ENCODE measurements at regions not wholly inside any gene's neighbourhood (a gene's known extent, or its start where the extent isn't known, plus 50 kb on each side); places are given as distances from the start of the nearest gene placed in this dataset.

GRCh38 chr11:127616158-127616557, 615.6 kb upstream of the KIRREL3 start:
- 89 to 90% methylated on average over 7 to 8 of the region's 8 CpGs for WGBS, 2 experiments (ENCODE audit: insufficient coverage in 1 of 2, insufficient read length in 1 of 2)
- DNase-seq, result no peak
- no peak overlapping the region for H3K27ac Mint-ChIP-seq
- H3K4me1 Mint-ChIP-seq, result peaks cover 25% of the 10 kb centered on the region
- H3K9me3 Mint-ChIP-seq, result no peaks in the 10 kb centered on the region
- no peaks in the 10 kb centered on the region for H3K36me3 ChIP-seq (ENCODE audit: control insufficient read depth, insufficient read depth, low read length)
- H3K9me3 ChIP-seq (ENCODE audit: control insufficient read depth, low read length), result no peaks in the 10 kb centered on the region
- H3K27ac ChIP-seq (ENCODE audit: low read depth, low read length), result no peak overlapping the region
- no peaks in the 10 kb centered on the region for H3K27me3 Mint-ChIP-seq (ENCODE audit: insufficient read depth)
- no peaks in the 10 kb centered on the region for H3K27me3 ChIP-seq (ENCODE audit: control insufficient read depth, insufficient read depth, low read length, poor library complexity, severe bottlenecking)
- H3K4me1 ChIP-seq (ENCODE audit: control insufficient read depth, insufficient read depth, low read length), result no peaks in the 10 kb centered on the region
- no peak overlapping the region for H3K4me3 Mint-ChIP-seq
- H3K9ac ChIP-seq (ENCODE audit: extremely low read depth, low read length, poor library complexity, severe bottlenecking), result no peak overlapping the region
- TF ChIP-seq, protein P1, sequence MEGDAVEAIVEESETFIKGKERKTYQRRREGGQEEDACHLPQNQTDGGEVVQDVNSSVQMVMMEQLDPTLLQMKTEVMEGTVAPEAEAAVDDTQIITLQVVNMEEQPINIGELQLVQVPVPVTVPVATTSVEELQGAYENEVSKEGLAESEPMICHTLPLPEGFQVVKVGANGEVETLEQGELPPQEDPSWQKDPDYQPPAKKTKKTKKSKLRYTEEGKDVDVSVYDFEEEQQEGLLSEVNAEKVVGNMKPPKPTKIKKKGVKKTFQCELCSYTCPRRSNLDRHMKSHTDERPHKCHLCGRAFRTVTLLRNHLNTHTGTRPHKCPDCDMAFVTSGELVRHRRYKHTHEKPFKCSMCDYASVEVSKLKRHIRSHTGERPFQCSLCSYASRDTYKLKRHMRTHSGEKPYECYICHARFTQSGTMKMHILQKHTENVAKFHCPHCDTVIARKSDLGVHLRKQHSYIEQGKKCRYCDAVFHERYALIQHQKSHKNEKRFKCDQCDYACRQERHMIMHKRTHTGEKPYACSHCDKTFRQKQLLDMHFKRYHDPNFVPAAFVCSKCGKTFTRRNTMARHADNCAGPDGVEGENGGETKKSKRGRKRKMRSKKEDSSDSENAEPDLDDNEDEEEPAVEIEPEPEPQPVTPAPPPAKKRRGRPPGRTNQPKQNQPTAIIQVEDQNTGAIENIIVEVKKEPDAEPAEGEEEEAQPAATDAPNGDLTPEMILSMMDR (conservative IDR thresholded peaks at IDR 0.05), result no peak
- no peaks in the 10 kb centered on the region for H3K36me3 Mint-ChIP-seq (ENCODE audit: low read depth)
- H3K4me3 ChIP-seq (ENCODE audit: low read length), result no peak overlapping the region

DNA sequence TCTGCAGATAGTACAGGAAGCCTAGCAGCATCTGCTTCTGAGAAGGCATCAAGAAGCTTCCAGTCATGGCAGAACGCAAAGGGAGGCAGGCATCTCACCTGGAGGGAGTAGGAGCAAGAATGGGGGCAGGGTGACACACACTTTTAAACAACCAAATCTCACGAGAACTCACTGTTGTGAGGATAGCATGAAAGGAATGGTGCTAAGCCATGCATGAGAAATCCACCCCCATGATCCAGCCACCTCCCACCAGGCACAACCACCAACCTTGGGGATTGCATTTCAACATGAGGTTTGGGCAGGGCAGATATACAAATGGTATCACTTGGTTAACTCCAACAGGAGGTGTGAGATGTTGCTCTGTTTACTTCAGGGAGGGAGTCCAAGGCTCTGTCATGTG, 612.0 kb upstream of the KIRREL3 start:
- peak; percentile 59 for DNase-seq
- TF ChIP-seq, protein P1 (conservative IDR thresholded peaks at IDR 0.05), result no peak
- no peaks in the 10 kb centered on the region for H3K27me3 Mint-ChIP-seq (ENCODE audit: insufficient read depth)
- H3K4me1 Mint-ChIP-seq, result peaks cover 38% of the 10 kb centered on the region
- H3K4me3 Mint-ChIP-seq, result no peak overlapping the region
- Histone ChIP-seq H3K4me3 (ENCODE audit: low read length) (no peak overlapping the region), H3K9me3 (ENCODE audit: control insufficient read depth, low read length) (no peaks in the 10 kb centered on the region), H3K9ac (ENCODE audit: extremely low read depth, low read length, poor library complexity, severe bottlenecking) (no peak overlapping the region), H3K36me3 (ENCODE audit: control insufficient read depth, insufficient read depth, low read length) (no peaks in the 10 kb centered on the region), H3K27me3 (ENCODE audit: control insufficient read depth, insufficient read depth, low read length, poor library complexity, severe bottlenecking) (no peaks in the 10 kb centered on the region), H3K27ac (ENCODE audit: low read depth, low read length) (no peak overlapping the region), H3K4me1 (ENCODE audit: control insufficient read depth, insufficient read depth, low read length) (no peaks in the 10 kb centered on the region)
- H3K36me3 Mint-ChIP-seq (ENCODE audit: low read depth), result no peaks in the 10 kb centered on the region
- H3K27ac Mint-ChIP-seq, result no peak overlapping the region
- no peaks in the 10 kb centered on the region for H3K9me3 Mint-ChIP-seq
- 81 to 86% methylated on average over 2 of the region's 2 CpGs for WGBS, 2 experiments (ENCODE audit: insufficient coverage in 1 of 2, insufficient read length in 1 of 2)

DNA sequence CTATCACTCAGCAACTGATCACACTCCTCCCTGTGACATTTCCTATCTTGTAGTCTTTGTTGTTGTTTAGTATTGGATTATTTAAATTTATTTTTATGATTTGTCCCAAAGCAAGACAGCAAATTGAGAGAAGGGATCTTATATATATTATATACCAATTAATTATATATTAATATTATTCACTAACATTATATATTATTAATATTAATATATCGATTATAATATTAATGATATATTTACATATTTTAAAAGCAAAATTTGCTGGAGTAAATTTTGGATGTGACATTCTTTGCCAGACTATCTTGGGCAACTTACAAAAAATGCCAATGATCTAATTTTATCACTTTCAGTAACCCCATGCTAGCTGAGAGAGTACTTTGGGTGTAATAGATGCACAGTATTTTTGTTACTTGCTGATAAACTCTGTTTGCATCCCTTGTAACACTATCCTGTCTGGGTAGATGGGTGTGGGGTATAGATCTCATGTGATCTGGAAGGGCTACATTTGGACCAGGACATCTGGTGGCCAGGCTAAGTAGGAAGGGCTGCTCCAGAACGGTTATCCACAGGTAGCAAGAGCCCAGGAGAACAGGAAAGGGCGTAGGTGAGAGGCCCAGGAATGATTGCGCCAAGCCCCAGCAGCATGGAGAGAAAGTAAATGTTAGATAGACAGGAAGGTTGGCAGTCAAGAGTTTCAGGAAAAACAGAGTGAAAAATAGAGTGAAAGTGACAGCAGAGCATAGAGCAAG, 608.6 kb upstream of the KIRREL3 start:
- Mint-ChIP-seq H3K4me1 (peaks cover 38% of the 10 kb centered on the region), H3K4me3 (no peak overlapping the region), H3K27me3 (ENCODE audit: insufficient read depth) (no peaks in the 10 kb centered on the region), H3K36me3 (ENCODE audit: low read depth) (no peaks in the 10 kb centered on the region), H3K27ac (no peak overlapping the region), H3K9me3 (no peaks in the 10 kb centered on the region)
- H3K4me1 ChIP-seq (ENCODE audit: control insufficient read depth, insufficient read depth, low read length), result no peaks in the 10 kb centered on the region
- H3K27me3 ChIP-seq (ENCODE audit: control insufficient read depth, insufficient read depth, low read length, poor library complexity, severe bottlenecking), result no peaks in the 10 kb centered on the region
- no peaks in the 10 kb centered on the region for H3K9me3 ChIP-seq (ENCODE audit: control insufficient read depth, low read length)
- DNase-seq, result peak; percentile 87
- H3K9ac ChIP-seq (ENCODE audit: extremely low read depth, low read length, poor library complexity, severe bottlenecking), result no peak overlapping the region
- H3K4me3 ChIP-seq (ENCODE audit: low read length), result no peak overlapping the region
- no peaks in the 10 kb centered on the region for H3K36me3 ChIP-seq (ENCODE audit: control insufficient read depth, insufficient read depth, low read length)
- H3K27ac ChIP-seq (ENCODE audit: low read depth, low read length), result no peak overlapping the region
- 94 to 97% methylated on average over 3 of the region's 4 CpGs for WGBS, 2 experiments (ENCODE audit: insufficient coverage in 1 of 2, insufficient read length in 1 of 2)
- TF ChIP-seq, protein P1 (conservative IDR thresholded peaks at IDR 0.05), result peak; percentile 85
